ENCODE measurements at regions not wholly inside any gene's neighbourhood (a gene's known extent, or its start where the extent isn't known, plus 50 kb on each side); places are given as distances from the start of the nearest gene placed in this dataset.

- no peaks in the 10 kb centered on the region for H3K36me3 ChIP-seq
- DNase-seq (ENCODE audit: low spot score) (no peak), ATAC-seq (ENCODE audit: insufficient number of reproducible peaks, low FRiP score, low read depth) (no peak)
- TF ChIP-seq CTCF (IDR thresholded peaks at IDR 0.05): no peak
- no peaks in the 10 kb centered on the region for H3K9me3 ChIP-seq
- H3K4me3 ChIP-seq: no peak overlapping the region
- no peak overlapping the region for H3K27ac ChIP-seq
- peaks cover 0 to 4% of the 10 kb centered on the region in 2 donors for H3K4me1 ChIP-seq (ENCODE audit: control insufficient read depth in 1 of 2, low read depth in 2 of 2)
- no peaks in the 10 kb centered on the region for H3K27me3 ChIP-seq (replicated peaks; ENCODE audit: insufficient read depth)
Measured at GRCh38 chr7:115300231-115300870, 378.5 kb downstream of the MDFIC start.

- no peak for TF ChIP-seq CTCF (IDR thresholded peaks at IDR 0.05)
- ATAC-seq (ENCODE audit: insufficient number of reproducible peaks, low FRiP score, low read depth): no peak
Measured at GRCh38 chr7:115299397-115300037, 377.6 kb downstream of the MDFIC start.

GRCh38 chr7:115297656-115298055 is 375.8 kb downstream of the MDFIC start:
- Histone ChIP-seq H3K27me3 (replicated peaks; ENCODE audit: insufficient read depth) (no peaks in the 10 kb centered on the region), H3K4me3 (no peak overlapping the region), H3K4me1 (ENCODE audit: control insufficient read depth in 1 of 2, low read depth in 2 of 2) (peaks cover 0 to 4% of the 10 kb centered on the region in 2 donors), H3K27ac (no peak overlapping the region), H3K36me3 (no peaks in the 10 kb centered on the region), H3K9me3 (no peaks in the 10 kb centered on the region)
- DNase-seq (ENCODE audit: low spot score) (no peak), ATAC-seq (ENCODE audit: insufficient number of reproducible peaks, low FRiP score, low read depth) (no peak)
- TF ChIP-seq CTCF (IDR thresholded peaks at IDR 0.05): no peak

More at GRCh38 chr7:115299397-115300037, 377.6 kb downstream of the MDFIC start:
- no peak for DNase-seq (ENCODE audit: low spot score)
- Histone ChIP-seq H3K4me1 (ENCODE audit: control insufficient read depth in 1 of 2, low read depth in 2 of 2) (peaks cover 0 to 4% of the 10 kb centered on the region in 2 donors), H3K4me3 (no peak overlapping the region), H3K36me3 (no peaks in the 10 kb centered on the region), H3K27me3 (replicated peaks; ENCODE audit: insufficient read depth) (no peaks in the 10 kb centered on the region), H3K27ac (no peak overlapping the region), H3K9me3 (no peaks in the 10 kb centered on the region)

DNA sequence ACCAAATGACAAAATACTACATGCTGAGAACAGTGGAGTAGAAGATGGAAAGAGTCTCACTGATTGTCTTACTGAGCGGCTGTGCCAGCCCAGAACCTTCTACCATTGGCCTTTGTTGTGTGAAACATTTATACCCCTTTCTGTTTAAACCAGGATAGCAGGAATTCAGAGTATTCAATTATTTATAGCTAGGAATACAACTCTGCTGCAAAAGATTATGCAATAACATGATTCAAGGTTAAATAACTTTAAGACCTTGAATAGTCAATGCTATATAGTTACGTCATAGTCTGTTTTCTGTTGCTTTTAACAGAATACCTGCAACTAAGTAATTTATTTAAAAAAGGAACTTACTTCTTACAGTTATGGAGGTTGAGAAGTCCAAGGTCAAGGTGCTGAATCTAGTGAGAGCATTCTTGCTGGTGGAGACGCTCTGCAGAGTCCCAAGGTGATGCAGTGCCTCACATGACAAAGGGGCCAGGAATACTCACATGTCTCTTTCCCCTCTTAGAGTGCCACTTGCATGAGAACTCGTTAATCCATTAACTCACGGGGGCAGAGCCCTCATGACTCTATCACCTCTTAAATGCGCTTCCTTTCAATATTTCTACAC is 371.8 kb downstream of the MDFIC start:
- TF ChIP-seq CTCF (IDR thresholded peaks at IDR 0.05): no peak
- no peak overlapping the region for H3K4me3 ChIP-seq

DNA sequence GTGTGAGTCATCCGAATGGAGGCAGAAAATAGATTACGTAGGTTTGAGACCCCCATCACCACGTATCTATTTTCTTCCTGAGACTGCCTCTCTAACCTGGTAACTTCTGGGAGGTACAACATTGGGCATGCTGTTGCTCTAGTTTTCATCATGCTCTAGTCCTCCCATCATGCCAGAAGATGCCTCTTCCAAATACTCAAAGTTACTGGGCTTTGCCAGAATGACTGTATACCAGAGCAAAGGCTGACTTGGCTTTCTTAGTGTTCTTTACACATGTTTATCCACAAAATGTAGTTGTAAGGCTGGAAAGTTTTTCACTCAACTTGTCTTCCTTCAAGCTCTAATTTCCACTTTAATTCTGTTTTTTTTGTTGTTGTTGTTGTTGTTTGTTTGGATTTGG is 370.5 kb downstream of the MDFIC start:
- Histone ChIP-seq H3K4me3 (no peak overlapping the region), H3K4me1 (ENCODE audit: control insufficient read depth in 1 of 2, low read depth in 2 of 2) (no peaks in the 10 kb centered on the region), H3K36me3 (no peaks in the 10 kb centered on the region), H3K27me3 (replicated peaks; ENCODE audit: insufficient read depth) (no peaks in the 10 kb centered on the region), H3K9me3 (no peaks in the 10 kb centered on the region), H3K27ac (no peak overlapping the region)
- ATAC-seq (ENCODE audit: insufficient number of reproducible peaks, low FRiP score, low read depth) (no peak), DNase-seq (ENCODE audit: low spot score) (no peak)
- no peak for TF ChIP-seq CTCF (IDR thresholded peaks at IDR 0.05)

More for the DNA sequence above, 371.8 kb downstream of the MDFIC start:
- Histone ChIP-seq H3K27me3 (replicated peaks; ENCODE audit: insufficient read depth) (no peaks in the 10 kb centered on the region), H3K27ac (no peak overlapping the region), H3K4me1 (ENCODE audit: control insufficient read depth in 1 of 2, low read depth in 2 of 2) (no peaks in the 10 kb centered on the region), H3K9me3 (no peaks in the 10 kb centered on the region), H3K36me3 (no peaks in the 10 kb centered on the region)
- DNase-seq (ENCODE audit: low spot score) (no peak), ATAC-seq (ENCODE audit: insufficient number of reproducible peaks, low FRiP score, low read depth) (no peak)

Data from thoracic aorta (tissue), 2 donors.